ENCODE measurements at regions not wholly inside any gene's neighbourhood (a gene's known extent, or its start where the extent isn't known, plus 50 kb on each side); places are given as distances from the start of the nearest gene placed in this dataset.
A peak's percentile ranks its signal among the peaks of the same experiment; 100 is the strongest.

- H3K4ac ChIP-seq (ENCODE audit: low read depth, low read length) = no peak overlapping the region
These were observed 255.4 kb downstream of the WDR11 start for GRCh38 chr10:121106611-121107010.

GRCh38 chr10:121108051-121108450 is 256.9 kb downstream of the WDR11 start:
- Histone ChIP-seq H3K79me2 (ENCODE audit: control insufficient read depth, insufficient read depth, low read length) (no peaks in the 10 kb centered on the region), H3K27me3 (ENCODE audit: insufficient read depth, low read length, poor library complexity) (no peaks in the 10 kb centered on the region), H2BK5ac (ENCODE audit: low read length) (no peak overlapping the region), H3K4ac (ENCODE audit: low read depth, low read length) (no peak overlapping the region), H3K4me1 (ENCODE audit: control insufficient read depth, low read depth, low read length) (peaks cover 3% of the 10 kb centered on the region), H3K9ac (ENCODE audit: low read length) (no peak overlapping the region), H4K8ac (ENCODE audit: low read depth, low read length) (no peak overlapping the region), H2AK5ac (ENCODE audit: low read length) (no peak overlapping the region), H3K4me3 (ENCODE audit: low read length) (no peak overlapping the region), H3K18ac (ENCODE audit: low read length) (no peak overlapping the region), H3K23ac (ENCODE audit: low read length) (no peak overlapping the region), H3K4me2 (ENCODE audit: low read length) (no peak overlapping the region), H3K79me1 (ENCODE audit: low read length) (no peaks in the 10 kb centered on the region), H3K36me3 (ENCODE audit: control insufficient read depth, insufficient read depth, low read length) (no peaks in the 10 kb centered on the region), H3K27ac (ENCODE audit: low read depth, low read length) (no peak overlapping the region), H2BK15ac (replicated peaks; ENCODE audit: low read depth) (no peak overlapping the region), H3K56ac (ENCODE audit: low read length) (no peak overlapping the region), H2BK120ac (ENCODE audit: low read depth, low read length) (no peak overlapping the region), H4K5ac (ENCODE audit: low read length) (no peak overlapping the region)
- DNase-seq = no peak
- no CpG with 5 or more reads among the region's 3 CpGs for whole genome bisulfite sequencing (ENCODE audit: extremely low coverage, insufficient coverage, low lambda C conversion rate)

More at GRCh38 chr10:121106611-121107010, 255.4 kb downstream of the WDR11 start:
- H4K5ac ChIP-seq (ENCODE audit: low read length) = no peak overlapping the region
- H3K23ac ChIP-seq (ENCODE audit: low read length) = no peak overlapping the region
- no peak for DNase-seq
- no CpG with 5 or more reads among the region's 4 CpGs for WGBS (ENCODE audit: extremely low coverage, insufficient coverage, low lambda C conversion rate)
- no peak overlapping the region for H2BK5ac ChIP-seq (ENCODE audit: low read length)
- H2BK15ac ChIP-seq (replicated peaks; ENCODE audit: low read depth) = no peak overlapping the region
- no peaks in the 10 kb centered on the region for H3K79me2 ChIP-seq (ENCODE audit: control insufficient read depth, insufficient read depth, low read length)
- H3K9ac ChIP-seq (ENCODE audit: low read length) = no peak overlapping the region
- no peak overlapping the region for H3K4me3 ChIP-seq (ENCODE audit: low read length)
- H3K18ac ChIP-seq (ENCODE audit: low read length) = no peak overlapping the region
- no peaks in the 10 kb centered on the region for H3K27me3 ChIP-seq (ENCODE audit: insufficient read depth, low read length, poor library complexity)
- no peak overlapping the region for H4K8ac ChIP-seq (ENCODE audit: low read depth, low read length)
- H2BK120ac ChIP-seq (ENCODE audit: low read depth, low read length) = peak overlapping the region; percentile 32
- no peak overlapping the region for H2AK5ac ChIP-seq (ENCODE audit: low read length)
- no peaks in the 10 kb centered on the region for H3K79me1 ChIP-seq (ENCODE audit: low read length)
- no peaks in the 10 kb centered on the region for H3K36me3 ChIP-seq (ENCODE audit: control insufficient read depth, insufficient read depth, low read length)
- no peak overlapping the region for H3K56ac ChIP-seq (ENCODE audit: low read length)
- no peaks in the 10 kb centered on the region for H3K4me1 ChIP-seq (ENCODE audit: control insufficient read depth, low read depth, low read length)
- H3K27ac ChIP-seq (ENCODE audit: low read depth, low read length) = no peak overlapping the region
- H3K4me2 ChIP-seq (ENCODE audit: low read length) = no peak overlapping the region

GRCh38 chr10:121110369-121110768 is 259.2 kb downstream of the WDR11 start:
- Histone ChIP-seq H4K5ac (ENCODE audit: low read length) (no peak overlapping the region), H2BK15ac (replicated peaks; ENCODE audit: low read depth) (no peak overlapping the region), H2BK120ac (ENCODE audit: low read depth, low read length) (no peak overlapping the region), H2BK5ac (ENCODE audit: low read length) (no peak overlapping the region), H2AK5ac (ENCODE audit: low read length) (no peak overlapping the region), H3K79me2 (ENCODE audit: control insufficient read depth, insufficient read depth, low read length) (no peaks in the 10 kb centered on the region), H3K23ac (ENCODE audit: low read length) (no peak overlapping the region), H3K9ac (ENCODE audit: low read length) (no peak overlapping the region), H3K4me3 (ENCODE audit: low read length) (no peak overlapping the region), H3K18ac (ENCODE audit: low read length) (no peak overlapping the region), H3K4ac (ENCODE audit: low read depth, low read length) (no peak overlapping the region), H3K4me1 (ENCODE audit: control insufficient read depth, low read depth, low read length) (peaks cover 5% of the 10 kb centered on the region), H3K4me2 (ENCODE audit: low read length) (no peak overlapping the region), H3K27ac (ENCODE audit: low read depth, low read length) (no peak overlapping the region), H3K36me3 (ENCODE audit: control insufficient read depth, insufficient read depth, low read length) (no peaks in the 10 kb centered on the region), H3K27me3 (ENCODE audit: insufficient read depth, low read length, poor library complexity) (no peaks in the 10 kb centered on the region), H3K79me1 (ENCODE audit: low read length) (no peaks in the 10 kb centered on the region), H4K8ac (ENCODE audit: low read depth, low read length) (no peak overlapping the region), H3K56ac (ENCODE audit: low read length) (no peak overlapping the region)
- no peak for DNase-seq

GRCh38 chr10:121112136-121112535 is 261.0 kb downstream of the WDR11 start:
- Histone ChIP-seq H4K8ac (ENCODE audit: low read depth, low read length) (no peak overlapping the region), H2AK5ac (ENCODE audit: low read length) (no peak overlapping the region), H3K4me1 (ENCODE audit: control insufficient read depth, low read depth, low read length) (peaks cover 5% of the 10 kb centered on the region), H3K4me3 (ENCODE audit: low read length) (no peak overlapping the region), H2BK5ac (ENCODE audit: low read length) (no peak overlapping the region), H3K9ac (ENCODE audit: low read length) (no peak overlapping the region), H3K79me2 (ENCODE audit: control insufficient read depth, insufficient read depth, low read length) (no peaks in the 10 kb centered on the region), H3K23ac (ENCODE audit: low read length) (no peak overlapping the region), H3K4ac (ENCODE audit: low read depth, low read length) (no peak overlapping the region), H4K5ac (ENCODE audit: low read length) (no peak overlapping the region), H3K56ac (ENCODE audit: low read length) (no peak overlapping the region), H2BK15ac (replicated peaks; ENCODE audit: low read depth) (no peak overlapping the region), H3K79me1 (ENCODE audit: low read length) (no peaks in the 10 kb centered on the region), H3K36me3 (ENCODE audit: control insufficient read depth, insufficient read depth, low read length) (no peaks in the 10 kb centered on the region), H3K18ac (ENCODE audit: low read length) (no peak overlapping the region), H3K27me3 (ENCODE audit: insufficient read depth, low read length, poor library complexity) (no peaks in the 10 kb centered on the region), H3K4me2 (ENCODE audit: low read length) (no peak overlapping the region), H2BK120ac (ENCODE audit: low read depth, low read length) (no peak overlapping the region), H3K27ac (ENCODE audit: low read depth, low read length) (no peak overlapping the region)
- no CpG with 5 or more reads among the region's 1 CpG for WGBS (ENCODE audit: extremely low coverage, insufficient coverage, low lambda C conversion rate)
- DNase-seq = no peak

GRCh38 chr10:121112579-121113384 is 261.6 kb downstream of the WDR11 start:
- Histone ChIP-seq H3K27ac (ENCODE audit: low read depth, low read length) (peak overlapping the region; percentile 1), H3K9ac (ENCODE audit: low read length) (peak overlapping the region; percentile 31), H2BK15ac (replicated peaks; ENCODE audit: low read depth) (no peak overlapping the region), H2BK5ac (ENCODE audit: low read length) (peak overlapping the region; percentile 43), H3K79me2 (ENCODE audit: control insufficient read depth, insufficient read depth, low read length) (no peaks in the 10 kb centered on the region), H3K23ac (ENCODE audit: low read length) (peak overlapping the region; percentile 60), H3K27me3 (ENCODE audit: insufficient read depth, low read length, poor library complexity) (no peaks in the 10 kb centered on the region), H3K18ac (ENCODE audit: low read length) (no peak overlapping the region), H2AK5ac (ENCODE audit: low read length) (no peak overlapping the region), H3K4me3 (ENCODE audit: low read length) (no peak overlapping the region), H4K5ac (ENCODE audit: low read length) (no peak overlapping the region), H4K8ac (ENCODE audit: low read depth, low read length) (no peak overlapping the region), H3K56ac (ENCODE audit: low read length) (peak overlapping the region; percentile 54), H3K4me2 (ENCODE audit: low read length) (no peak overlapping the region), H2BK120ac (ENCODE audit: low read depth, low read length) (no peak overlapping the region), H3K36me3 (ENCODE audit: control insufficient read depth, insufficient read depth, low read length) (no peaks in the 10 kb centered on the region), H3K4me1 (ENCODE audit: control insufficient read depth, low read depth, low read length) (peaks cover 5% of the 10 kb centered on the region), H3K4ac (ENCODE audit: low read depth, low read length) (no peak overlapping the region), H3K79me1 (ENCODE audit: low read length) (no peaks in the 10 kb centered on the region)
- peak; percentile 82 for DNase-seq
- WGBS (ENCODE audit: extremely low coverage, insufficient coverage, low lambda C conversion rate) = no CpG with 5 or more reads among the region's 10 CpGs

- H3K27ac ChIP-seq (ENCODE audit: low read depth, low read length) = peak overlapping the region; percentile 1
- DNase-seq = peak; percentile 72
- H2BK120ac ChIP-seq (ENCODE audit: low read depth, low read length) = no peak overlapping the region
These were observed 262.2 kb downstream of the WDR11 start for GRCh38 chr10:121113385-121113696.

More at GRCh38 chr10:121113385-121113696, 262.2 kb downstream of the WDR11 start:
- H3K79me2 ChIP-seq (ENCODE audit: control insufficient read depth, insufficient read depth, low read length) = no peaks in the 10 kb centered on the region
- H3K36me3 ChIP-seq (ENCODE audit: control insufficient read depth, insufficient read depth, low read length) = no peaks in the 10 kb centered on the region
- H3K56ac ChIP-seq (ENCODE audit: low read length) = peak overlapping the region; percentile 54
- no peak overlapping the region for H4K5ac ChIP-seq (ENCODE audit: low read length)
- H3K4ac ChIP-seq (ENCODE audit: low read depth, low read length) = no peak overlapping the region
- no peak overlapping the region for H3K4me2 ChIP-seq (ENCODE audit: low read length)
- H3K23ac ChIP-seq (ENCODE audit: low read length) = no peak overlapping the region
- no peak overlapping the region for H3K9ac ChIP-seq (ENCODE audit: low read length)
- no peaks in the 10 kb centered on the region for H3K27me3 ChIP-seq (ENCODE audit: insufficient read depth, low read length, poor library complexity)
- no peak overlapping the region for H3K4me3 ChIP-seq (ENCODE audit: low read length)
- no peak overlapping the region for H3K18ac ChIP-seq (ENCODE audit: low read length)
- no peak overlapping the region for H2BK15ac ChIP-seq (replicated peaks; ENCODE audit: low read depth)
- peak overlapping the region; percentile 43 for H2BK5ac ChIP-seq (ENCODE audit: low read length)
- no peak overlapping the region for H2AK5ac ChIP-seq (ENCODE audit: low read length)
- H3K4me1 ChIP-seq (ENCODE audit: control insufficient read depth, low read depth, low read length) = peaks cover 5% of the 10 kb centered on the region
- no peak overlapping the region for H4K8ac ChIP-seq (ENCODE audit: low read depth, low read length)
- no peaks in the 10 kb centered on the region for H3K79me1 ChIP-seq (ENCODE audit: low read length)
